DMS79 (cell line): ENCODE measurements at regions not wholly inside any gene's neighbourhood (a gene's known extent, or its start where the extent isn't known, plus 50 kb on each side); places are given as distances from the start of the nearest gene placed in this dataset.
A peak's percentile ranks its signal among the peaks of the same experiment; 100 is the strongest.
"Not testable (repeated sequence)": the region's sequence is repeated elsewhere in the genome, so short reads cannot be mapped to it uniquely, and the experiment has no call there.

ENCODE experiments used
- DNase-seq: peaks from one replicate; lab custom pipeline; 2025; lab: John Stamatoyannopoulos, UW

GRCh38 chr3:184477940-184478339, 83.6 kb upstream of the EPHB3 start:
- no peak for DNase-seq

DNA sequence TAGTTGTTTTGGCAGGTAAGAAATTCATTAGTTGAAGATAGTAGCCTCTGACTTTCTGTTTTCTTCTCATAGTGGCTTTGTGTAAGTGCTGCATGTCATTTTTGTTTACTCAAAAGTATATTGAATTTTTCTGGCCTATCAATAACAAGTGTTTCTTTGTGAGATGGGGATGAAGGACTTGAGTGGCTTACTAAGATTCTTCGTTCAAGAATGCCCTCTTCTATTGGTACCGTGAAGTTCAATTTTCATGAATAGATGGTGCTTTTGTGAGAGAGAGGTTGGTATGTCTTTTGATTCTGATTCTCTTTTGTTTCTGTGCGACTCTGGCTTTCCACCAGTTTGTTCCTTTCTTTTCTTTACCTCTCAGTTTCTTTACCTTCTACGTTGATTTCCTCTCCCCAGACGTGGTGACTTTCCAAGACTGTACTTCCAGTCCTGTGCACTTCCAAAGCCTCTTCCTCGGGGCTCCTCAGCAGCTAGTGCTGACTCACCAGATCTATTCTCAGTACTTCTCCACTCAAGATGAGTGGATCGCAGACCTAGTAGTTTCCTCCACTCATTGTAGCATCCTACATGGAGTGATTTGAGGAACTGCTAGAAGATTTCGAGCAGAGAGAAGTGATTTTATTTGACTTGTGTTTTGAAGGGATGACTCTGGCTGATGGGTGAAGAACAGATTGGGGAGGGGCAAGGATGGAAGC, 82.0 kb upstream of the EPHB3 start:
- DNase-seq: no peak

GRCh38 chr3:184480831-184481230, 80.8 kb upstream of the EPHB3 start:
- DNase-seq: no peak

GRCh38 chr3:184481984-184482671, 79.5 kb upstream of the EPHB3 start:
- no peak for DNase-seq

DNA sequence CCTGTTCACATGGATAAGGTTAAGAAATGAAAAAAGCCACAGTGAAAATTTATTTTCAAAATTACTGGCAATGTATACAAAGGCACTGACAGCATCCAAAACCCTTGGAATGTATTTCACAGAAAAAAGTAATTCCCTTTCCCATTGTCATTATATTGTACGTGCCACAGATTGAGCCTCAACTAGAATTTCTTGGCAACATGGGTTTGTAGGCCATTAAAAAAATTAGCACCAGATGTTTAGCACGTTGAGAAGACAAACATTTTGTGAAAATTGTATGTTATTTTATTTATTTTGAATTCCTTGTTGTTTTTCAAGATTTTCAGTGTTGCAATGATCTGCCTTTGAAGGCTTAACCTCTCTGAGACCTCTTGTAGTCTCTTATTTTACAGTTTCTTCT, 76.3 kb upstream of the EPHB3 start:
- DNase-seq: no peak

DNA sequence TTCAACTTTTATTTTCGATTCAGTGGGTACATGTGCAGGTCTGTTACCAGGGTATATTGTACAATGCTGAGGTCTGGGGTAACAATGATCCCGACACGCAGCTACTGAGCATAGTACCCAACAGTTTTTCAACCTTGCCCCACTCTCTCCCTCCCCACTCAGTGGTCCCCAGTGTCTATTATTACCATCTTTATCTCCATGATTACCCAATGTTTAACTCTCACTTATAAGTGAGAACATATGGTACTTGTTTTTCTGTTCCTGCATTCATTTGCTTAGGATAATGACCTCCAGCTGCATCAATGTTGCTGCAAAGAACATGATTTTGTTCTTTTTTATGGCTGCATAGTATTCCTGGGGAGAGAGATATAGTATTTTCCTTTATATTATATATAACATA, 75.7 kb upstream of the EPHB3 start:
- no peak for DNase-seq

GRCh38 chr3:184486614-184487013, 75.0 kb upstream of the EPHB3 start:
- DNase-seq: no peak

DNA sequence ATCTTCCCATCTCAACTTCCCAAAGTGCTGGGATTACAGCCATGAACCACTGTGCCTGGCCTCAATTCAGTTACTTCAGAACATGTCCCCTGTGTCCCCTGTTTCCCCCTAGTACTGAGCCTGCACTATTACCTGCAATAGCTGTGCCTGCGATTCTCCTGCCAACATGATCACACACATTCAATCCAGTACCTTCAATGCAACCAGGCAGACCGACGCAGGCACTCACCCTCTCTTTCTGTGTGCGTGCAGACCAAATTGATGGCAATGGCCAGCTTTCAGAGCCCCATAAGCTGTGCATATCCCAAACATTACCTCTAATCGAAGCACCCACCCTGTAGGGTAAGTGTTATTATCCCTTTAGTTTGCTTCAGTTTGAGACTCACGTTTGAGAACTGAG, 73.0 kb upstream of the EPHB3 start:
- no peak for DNase-seq

GRCh38 chr3:184489268-184489841, 72.2 kb upstream of the EPHB3 start:
- no peak for DNase-seq

DNA sequence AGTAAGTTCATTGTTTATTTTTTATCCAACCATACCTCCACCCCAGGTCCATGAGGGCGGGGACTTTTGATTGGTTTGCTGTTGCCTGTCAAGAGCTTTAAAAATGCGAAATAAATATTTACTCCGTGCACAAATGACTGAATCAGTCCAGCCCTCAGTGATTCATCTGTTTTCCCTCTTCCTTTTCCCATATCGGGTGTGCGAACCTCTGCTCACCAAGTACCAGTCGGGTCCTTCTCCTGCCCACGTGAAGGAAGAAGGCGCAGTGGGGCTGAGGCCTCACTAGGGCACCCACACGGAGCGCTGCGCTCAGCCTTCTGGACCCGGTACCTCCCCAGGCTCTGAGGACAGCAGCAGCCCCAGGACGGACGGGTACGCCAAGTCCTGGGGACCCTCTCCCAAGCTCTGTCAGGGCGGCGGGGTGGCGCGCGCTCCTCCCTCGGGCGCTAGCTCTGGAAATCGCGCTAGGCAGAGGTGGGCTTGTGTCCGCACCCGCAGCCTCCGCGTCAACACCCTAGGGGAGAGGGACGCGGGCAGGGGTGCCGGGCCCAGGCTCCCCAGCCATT, 70.5 kb upstream of the EPHB3 start:
- DNase-seq: no peak

GRCh38 chr3:184491867-184492615, 69.5 kb upstream of the EPHB3 start:
- DNase-seq: no peak

- peak; percentile 91 for DNase-seq
Measured at GRCh38 chr3:184496933-184497332, 64.7 kb upstream of the EPHB3 start.

DNA sequence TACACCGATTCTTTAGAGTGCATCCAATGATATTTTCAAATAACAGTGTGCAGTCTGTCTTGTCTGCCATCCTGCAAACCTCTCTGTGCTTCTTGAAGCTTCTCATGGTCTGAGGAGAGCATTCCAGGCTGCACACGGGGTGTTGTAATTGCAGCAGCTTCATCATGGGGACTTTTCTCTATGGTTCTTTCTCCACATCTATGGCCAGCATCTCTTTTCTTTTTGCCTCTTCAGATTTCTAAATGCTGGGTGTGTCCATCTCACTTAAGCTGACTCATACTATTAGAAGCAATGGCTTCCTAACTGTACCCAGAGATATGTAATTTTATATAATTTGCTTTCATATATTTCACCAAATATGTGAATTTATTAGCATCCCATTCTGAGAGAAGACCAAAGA, 63.8 kb upstream of the EPHB3 start:
- no peak for DNase-seq

DNA sequence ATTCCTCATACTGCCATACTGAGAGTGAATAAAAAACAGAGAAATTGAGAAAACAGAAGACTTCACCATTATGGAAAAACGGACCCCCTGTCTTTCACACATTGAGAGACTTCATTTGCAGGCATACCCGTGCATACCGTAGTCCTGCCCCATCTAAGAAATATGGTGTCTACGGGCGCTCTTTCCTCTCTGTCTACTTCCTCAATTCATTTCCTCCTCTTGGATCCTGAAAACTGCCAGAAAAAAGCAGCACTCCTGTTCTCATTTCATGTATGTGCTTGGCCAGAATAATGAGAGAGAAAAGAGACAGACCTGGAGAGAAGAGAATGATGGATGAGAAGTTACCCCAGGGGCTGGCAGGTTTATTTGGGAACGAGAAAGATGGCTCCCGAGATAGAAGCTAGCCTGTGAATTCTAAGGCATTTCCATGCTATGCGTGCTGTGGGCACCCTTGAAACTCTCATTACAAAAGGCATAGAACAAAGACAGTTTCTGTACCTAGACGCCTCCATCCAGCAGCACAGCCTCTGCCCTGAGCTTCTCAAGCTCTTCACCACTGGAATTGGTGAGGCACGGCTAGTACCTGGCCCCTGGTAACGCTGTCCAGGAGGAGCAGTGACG, 62.5 kb upstream of the EPHB3 start:
- no peak for DNase-seq

DNA sequence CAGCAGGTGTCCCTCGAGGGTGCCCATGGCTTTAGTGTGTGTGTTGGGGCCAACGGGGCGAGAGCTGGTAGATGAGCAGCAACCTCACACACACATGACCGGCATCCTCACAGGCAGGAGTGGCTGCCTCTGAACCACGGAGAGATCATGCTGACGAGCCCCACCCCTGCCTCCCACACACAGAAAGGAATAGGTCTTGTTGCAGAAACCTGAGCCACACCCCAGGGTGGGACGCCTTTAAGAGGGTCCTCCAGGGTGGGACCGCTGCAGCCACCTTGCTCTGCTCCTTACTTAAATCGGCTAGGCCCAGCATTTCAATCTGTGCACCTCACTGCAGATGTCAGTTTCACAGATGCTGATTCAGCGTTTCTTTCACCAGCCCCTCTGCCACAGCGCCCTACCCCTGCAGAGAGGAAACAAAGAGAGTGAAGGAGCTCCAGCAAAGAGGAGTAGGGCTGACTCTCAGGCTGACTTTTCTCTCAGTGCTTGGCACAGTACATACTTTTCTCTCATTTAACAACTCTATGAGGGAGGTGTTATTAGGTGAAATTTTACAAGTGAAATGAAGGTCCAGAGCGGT, 61.2 kb upstream of the EPHB3 start:
- DNase-seq: no peak

DNA sequence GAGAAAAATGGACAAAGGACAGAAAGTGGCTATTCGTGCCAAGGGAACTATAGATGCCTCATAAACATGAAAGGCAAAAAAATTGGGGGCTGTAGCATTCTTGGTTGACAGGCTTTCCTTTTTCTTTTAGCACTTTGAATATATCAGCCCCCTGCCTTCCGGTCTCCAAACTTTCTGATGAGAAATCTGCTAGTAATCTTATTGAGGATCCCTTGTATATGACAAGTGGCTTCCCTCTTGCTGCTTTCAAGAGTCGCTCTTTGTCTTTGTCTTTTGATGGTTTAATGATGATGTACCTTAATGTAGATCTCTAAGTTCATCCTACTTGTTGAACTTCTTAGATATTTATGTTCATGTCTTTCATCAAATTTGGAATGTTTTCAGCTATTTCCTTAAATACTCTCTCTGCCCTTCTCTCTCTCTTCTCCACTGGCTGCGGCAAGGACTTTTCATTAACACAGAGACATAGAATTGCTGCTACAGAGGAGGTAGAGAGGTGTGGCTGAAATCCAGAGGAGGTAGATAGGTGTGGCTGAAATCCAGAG, 59.4 kb upstream of the EPHB3 start:
- no peak for DNase-seq

GRCh38 chr3:184502841-184503240, 58.7 kb upstream of the EPHB3 start:
- DNase-seq: not testable (repeated sequence)

DNA sequence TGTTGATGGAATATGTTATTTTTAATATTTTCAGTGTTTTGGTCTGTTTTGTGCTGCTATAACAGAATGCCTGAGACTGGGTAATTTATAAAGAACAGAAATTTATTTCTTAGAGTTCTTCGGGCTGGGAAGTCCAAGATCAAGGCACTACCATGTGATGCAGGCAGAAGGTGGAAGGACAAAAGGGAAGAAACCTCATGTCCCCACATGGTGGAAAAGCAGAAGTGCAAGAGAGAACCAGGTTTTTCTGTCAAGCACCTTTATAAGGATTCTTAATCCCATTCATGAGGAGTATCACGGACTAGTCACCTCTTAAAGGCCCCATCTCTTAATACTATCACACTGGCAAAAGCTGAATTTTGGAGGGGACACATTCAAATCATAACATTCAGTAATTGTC, 57.9 kb upstream of the EPHB3 start:
- DNase-seq: no peak

DNA sequence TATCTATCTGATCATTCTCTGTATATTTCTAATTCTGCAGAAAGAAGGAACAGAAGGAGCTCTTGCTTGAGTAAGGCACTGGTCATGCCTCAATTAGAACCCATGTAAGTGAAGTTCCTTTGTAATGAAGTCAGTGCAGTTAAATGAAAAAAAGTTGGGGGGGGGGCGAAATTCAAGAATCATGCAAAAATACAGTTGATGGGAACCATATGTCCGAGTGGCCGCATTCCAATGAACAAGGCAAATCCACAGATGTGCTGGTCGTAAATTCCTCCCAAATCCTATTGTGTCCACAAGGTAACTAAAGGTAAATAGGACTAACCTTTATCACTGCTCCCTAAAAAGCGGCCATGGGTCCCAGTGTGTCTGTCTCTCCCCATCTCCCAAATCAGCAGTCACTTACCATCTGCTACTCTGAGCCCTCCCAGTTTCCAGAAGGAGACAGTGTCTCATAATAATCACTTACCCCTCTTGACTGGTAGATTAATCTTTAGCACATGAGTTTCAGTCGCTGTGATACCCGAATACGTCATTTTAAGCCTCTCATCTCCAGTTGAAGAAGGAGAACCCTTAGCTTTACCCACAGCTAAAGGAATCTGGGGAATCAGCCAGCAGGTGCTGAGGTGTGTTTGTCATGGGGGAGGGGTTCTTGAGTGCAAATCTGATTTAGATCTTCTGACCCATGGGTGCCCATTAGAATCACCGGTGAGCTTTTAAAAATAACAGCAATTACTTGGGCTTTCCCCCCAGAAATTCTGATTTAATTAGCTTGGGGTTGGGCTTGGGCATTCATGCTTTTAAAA, 56.3 kb upstream of the EPHB3 start:
- DNase-seq: peak; percentile 33

GRCh38 chr3:184506561-184506991, 55.0 kb upstream of the EPHB3 start:
- no peak for DNase-seq
